ENCODE measurements at regions not wholly inside any gene's neighbourhood (a gene's known extent, or its start where the extent isn't known, plus 50 kb on each side); places are given as distances from the start of the nearest gene placed in this dataset.

DNA sequence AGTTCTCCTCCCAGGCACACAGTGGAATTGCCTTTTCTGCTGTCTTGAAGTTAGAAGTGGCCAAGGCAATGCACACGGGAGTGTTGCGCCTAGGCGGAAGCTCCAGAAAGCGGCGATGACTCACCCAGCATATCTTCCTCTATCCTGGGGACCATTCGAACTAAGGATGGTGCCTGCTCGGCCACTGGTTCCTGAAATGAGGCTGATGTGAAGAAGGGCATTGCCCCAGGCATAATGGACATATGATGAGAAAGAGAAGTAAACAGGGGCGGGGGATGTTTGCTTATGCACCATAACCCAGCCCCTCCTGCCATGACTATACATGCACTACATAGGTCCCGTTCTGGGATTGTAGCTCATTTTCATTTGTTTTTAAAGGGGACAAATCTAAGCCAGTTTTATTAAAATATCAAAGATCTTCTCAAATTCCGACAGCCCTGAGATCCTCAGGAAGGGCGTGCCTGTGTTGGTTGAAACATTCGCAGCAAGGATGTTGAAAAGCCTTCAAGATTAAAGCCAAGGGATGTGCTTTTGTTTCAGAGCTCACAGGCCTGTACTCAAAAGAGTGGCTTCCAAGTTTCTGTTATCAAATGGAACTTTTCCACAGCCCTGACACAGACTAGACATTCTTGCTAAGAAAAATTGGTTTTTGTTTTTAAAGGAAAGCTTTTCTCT lies 218.5 kb downstream of the LY86 start:
- TF ChIP-seq, protein P1, sequence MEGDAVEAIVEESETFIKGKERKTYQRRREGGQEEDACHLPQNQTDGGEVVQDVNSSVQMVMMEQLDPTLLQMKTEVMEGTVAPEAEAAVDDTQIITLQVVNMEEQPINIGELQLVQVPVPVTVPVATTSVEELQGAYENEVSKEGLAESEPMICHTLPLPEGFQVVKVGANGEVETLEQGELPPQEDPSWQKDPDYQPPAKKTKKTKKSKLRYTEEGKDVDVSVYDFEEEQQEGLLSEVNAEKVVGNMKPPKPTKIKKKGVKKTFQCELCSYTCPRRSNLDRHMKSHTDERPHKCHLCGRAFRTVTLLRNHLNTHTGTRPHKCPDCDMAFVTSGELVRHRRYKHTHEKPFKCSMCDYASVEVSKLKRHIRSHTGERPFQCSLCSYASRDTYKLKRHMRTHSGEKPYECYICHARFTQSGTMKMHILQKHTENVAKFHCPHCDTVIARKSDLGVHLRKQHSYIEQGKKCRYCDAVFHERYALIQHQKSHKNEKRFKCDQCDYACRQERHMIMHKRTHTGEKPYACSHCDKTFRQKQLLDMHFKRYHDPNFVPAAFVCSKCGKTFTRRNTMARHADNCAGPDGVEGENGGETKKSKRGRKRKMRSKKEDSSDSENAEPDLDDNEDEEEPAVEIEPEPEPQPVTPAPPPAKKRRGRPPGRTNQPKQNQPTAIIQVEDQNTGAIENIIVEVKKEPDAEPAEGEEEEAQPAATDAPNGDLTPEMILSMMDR (IDR thresholded peaks at IDR 0.05), result no peak
- H4K20me1 ChIP-seq (ENCODE audit: insufficient read depth, low read length), result no peaks in the 10 kb centered on the region
- H3K9me3 ChIP-seq (replicated peaks in 1 of 2; ENCODE audit: control insufficient read depth in 1 of 2, insufficient read depth in 1 of 2, low read length in 2 of 2), result no peaks in the 10 kb centered on the region
- H3K36me3 Mint-ChIP-seq, result no peaks in the 10 kb centered on the region
- WGBS (ENCODE audit: insufficient coverage), result 0% methylated on average over 6 of the region's 12 CpGs
- H3K9me3 Mint-ChIP-seq, result peaks cover 0 to 4% (median 0%) of the 10 kb centered on the region in 7 donors
- H3K4me1 Mint-ChIP-seq, result peaks cover 95% of the 10 kb centered on the region
- peak overlapping the region; percentile 90 to 97 (median 93) for H3K27ac Mint-ChIP-seq
- H3K27me3 ChIP-seq (ENCODE audit: control insufficient read depth in 2 of 2, insufficient read depth in 2 of 2, low read length in 2 of 2), result no peaks in the 10 kb centered on the region
- intact Hi-C loops (cut with micrococcal nuclease), result loop anchor here in 1 of 2 donors (2.0 kb wide), 1 partner anchor 14 kb away; no protein-coding TSS in a partner anchor
- peak overlapping the region in 1 of 3 experiments; percentile 37 for H3K4me3 ChIP-seq (replicated peaks in 1 of 3; ENCODE audit: low read depth in 2 of 3, low read length in 3 of 3)
- no peak overlapping the region for H2AFZ ChIP-seq (ENCODE audit: insufficient read depth, low read depth, low read length, poor library complexity, severe bottlenecking)
- DNase-seq, result peak; percentile 97 to 99 (median 99)
- peak overlapping the region; percentile 27 for H3K4me2 ChIP-seq (replicated peaks; ENCODE audit: extremely low read depth, low read length, poor library complexity, severe bottlenecking)
- no peaks in the 10 kb centered on the region for H3K79me2 ChIP-seq (ENCODE audit: insufficient read depth, low read length)
- H3K4me1 ChIP-seq (ENCODE audit: control insufficient read depth in 1 of 2, insufficient read depth in 2 of 2, low read length in 2 of 2), result peaks cover 84 to 88% of the 10 kb centered on the region in 2 donors
- H3K36me3 ChIP-seq (replicated peaks in 1 of 2; ENCODE audit: control insufficient read depth in 1 of 2, insufficient read depth in 2 of 2, low read length in 2 of 2), result no peaks in the 10 kb centered on the region
- peak overlapping the region; percentile 82 to 90 for H3K27ac ChIP-seq (ENCODE audit: low read depth in 1 of 2, low read length in 2 of 2)
- peaks cover 0 to 1% (median under 1%) of the 10 kb centered on the region in 3 donors for H3K27me3 Mint-ChIP-seq (ENCODE audit: low read depth in 3 of 3)
- peak overlapping the region in 1 of 2 donors; percentile 59 for H3K4me3 Mint-ChIP-seq
- H3K9ac ChIP-seq (ENCODE audit: insufficient read depth, low read length, poor library complexity, severe bottlenecking), result peak overlapping the region; percentile 44

DNA sequence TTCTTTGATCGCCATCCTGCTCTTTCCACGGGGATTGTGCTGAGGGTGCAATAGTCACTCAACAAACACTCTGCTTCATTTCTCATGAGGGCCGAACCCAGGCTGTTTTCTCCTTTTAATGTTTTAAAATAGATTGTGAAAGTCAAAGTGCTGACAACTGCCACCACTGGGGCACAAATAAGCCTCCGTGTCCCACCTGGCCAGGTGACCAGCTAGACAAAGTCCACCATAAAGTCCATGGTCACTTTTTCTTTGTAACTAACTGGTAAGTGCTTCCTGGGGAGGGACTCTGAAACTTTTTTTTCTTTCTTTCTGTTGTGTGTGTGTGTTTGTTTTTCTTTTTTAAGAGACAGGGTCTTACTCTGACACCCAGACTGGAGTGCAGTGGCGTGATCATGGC lies 219.8 kb downstream of the LY86 start:
- H3K9ac ChIP-seq (ENCODE audit: insufficient read depth, low read length, poor library complexity, severe bottlenecking), result no peak overlapping the region
- intact Hi-C loops (cut with micrococcal nuclease), result no loop called here
- no peak overlapping the region for H2AFZ ChIP-seq (ENCODE audit: insufficient read depth, low read depth, low read length, poor library complexity, severe bottlenecking)

More for the DNA sequence above, 219.8 kb downstream of the LY86 start:
- H3K27me3 ChIP-seq (ENCODE audit: control insufficient read depth in 2 of 2, insufficient read depth in 2 of 2, low read length in 2 of 2), result no peaks in the 10 kb centered on the region
- H3K9me3 Mint-ChIP-seq, result peaks cover 0 to 2% (median 0%) of the 10 kb centered on the region in 7 donors
- WGBS (ENCODE audit: insufficient coverage), result 100% methylated on average over 2 of the region's 5 CpGs
- peak overlapping the region; percentile 82 to 90 for H3K27ac ChIP-seq (ENCODE audit: low read depth in 1 of 2, low read length in 2 of 2)
- H3K9me3 ChIP-seq (replicated peaks in 1 of 2; ENCODE audit: control insufficient read depth in 1 of 2, insufficient read depth in 1 of 2, low read length in 2 of 2), result no peaks in the 10 kb centered on the region
- H3K4me2 ChIP-seq (replicated peaks; ENCODE audit: extremely low read depth, low read length, poor library complexity, severe bottlenecking), result no peak overlapping the region
- H3K27me3 Mint-ChIP-seq (ENCODE audit: low read depth in 3 of 3), result peaks cover 0 to 2% (median 1%) of the 10 kb centered on the region in 3 donors
- no peaks in the 10 kb centered on the region for H3K36me3 ChIP-seq (replicated peaks in 1 of 2; ENCODE audit: control insufficient read depth in 1 of 2, insufficient read depth in 2 of 2, low read length in 2 of 2)
- no peak overlapping the region for H3K4me3 ChIP-seq (replicated peaks in 1 of 3; ENCODE audit: low read depth in 2 of 3, low read length in 3 of 3)
- H4K20me1 ChIP-seq (ENCODE audit: insufficient read depth, low read length), result no peaks in the 10 kb centered on the region
- TF ChIP-seq, protein P1 (IDR thresholded peaks at IDR 0.05), result no peak
- H3K4me1 ChIP-seq (ENCODE audit: control insufficient read depth in 1 of 2, insufficient read depth in 2 of 2, low read length in 2 of 2), result peaks cover 75 to 81% of the 10 kb centered on the region in 2 donors
- no peaks in the 10 kb centered on the region for H3K36me3 Mint-ChIP-seq
- H3K4me1 Mint-ChIP-seq, result peaks cover 87% of the 10 kb centered on the region
- H3K27ac Mint-ChIP-seq, result peak overlapping the region; percentile 90 to 97 (median 93)
- H3K4me3 Mint-ChIP-seq, result no peak overlapping the region
- no peak for DNase-seq
- no peaks in the 10 kb centered on the region for H3K79me2 ChIP-seq (ENCODE audit: insufficient read depth, low read length)

All from CD14-positive monocyte (primary cell).